Anterior cingulate cortex (tissue), 58 donors: ENCODE measurements at regions not wholly inside any gene's neighbourhood (a gene's known extent, or its start where the extent isn't known, plus 50 kb on each side); places are given as distances from the start of the nearest gene placed in this dataset.
A peak's percentile ranks its signal among the peaks of the same experiment; 100 is the strongest.
"Not testable (repeated sequence)": the region's sequence is repeated elsewhere in the genome, so short reads cannot be mapped to it uniquely, and the experiment has no call there.

Experiments
- DNase-seq, 58 donors: peaks; one replicate each; lab custom pipeline; 2025; lab: John Stamatoyannopoulos, UW

DNA sequence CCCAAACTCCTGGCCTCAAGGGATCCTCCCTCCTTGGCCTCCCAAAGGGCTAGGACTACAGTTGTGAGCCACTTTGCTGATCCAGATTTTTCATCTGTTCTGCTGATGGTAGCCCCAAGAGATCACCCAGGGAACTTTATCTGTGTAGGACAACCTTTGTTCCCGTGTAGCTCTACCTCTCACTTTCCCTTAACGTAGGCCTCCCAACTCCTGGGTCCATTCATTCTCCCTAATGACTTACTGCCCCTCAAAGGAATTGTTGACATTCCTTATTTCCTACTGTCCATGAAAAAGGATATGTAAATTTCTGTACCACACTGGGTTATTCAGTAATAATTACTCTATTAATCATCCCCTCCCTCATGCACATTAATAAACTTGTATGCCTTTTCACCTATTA is 51.0 kb upstream of the PHF24 start:
- DNase-seq: no peak

DNA sequence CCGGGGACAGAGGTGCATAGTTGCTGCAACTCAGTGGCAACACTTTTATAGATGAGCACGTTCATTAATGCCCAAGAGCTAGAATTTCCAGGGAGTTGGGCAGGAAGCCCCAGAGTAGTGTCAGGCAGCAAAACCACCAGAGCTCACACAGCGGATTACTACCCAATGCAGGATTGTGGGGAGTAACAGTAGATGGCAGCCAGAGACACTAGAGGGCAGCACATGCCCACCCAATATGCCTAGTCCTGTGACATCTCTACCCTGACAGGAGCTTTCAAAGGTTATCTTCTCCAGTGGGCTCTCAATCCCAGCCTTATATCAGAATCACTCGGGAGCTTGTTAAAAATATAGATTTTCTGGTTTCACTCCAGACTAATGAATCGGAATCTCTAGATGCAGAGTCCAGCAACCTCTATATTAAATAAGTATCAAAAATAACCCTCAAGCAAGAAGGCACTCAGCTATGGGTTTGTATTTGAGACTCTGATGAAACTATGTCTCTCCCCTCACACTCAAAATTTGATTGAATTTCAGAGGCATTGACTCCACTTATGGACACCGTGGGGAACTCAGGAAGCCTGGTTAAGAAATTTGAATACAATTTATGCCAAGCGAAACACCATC is 58.4 kb upstream of the PHF24 start:
- peak in 55 of 58 donors; percentile 14 to 87 (median 70) for DNase-seq

DNA sequence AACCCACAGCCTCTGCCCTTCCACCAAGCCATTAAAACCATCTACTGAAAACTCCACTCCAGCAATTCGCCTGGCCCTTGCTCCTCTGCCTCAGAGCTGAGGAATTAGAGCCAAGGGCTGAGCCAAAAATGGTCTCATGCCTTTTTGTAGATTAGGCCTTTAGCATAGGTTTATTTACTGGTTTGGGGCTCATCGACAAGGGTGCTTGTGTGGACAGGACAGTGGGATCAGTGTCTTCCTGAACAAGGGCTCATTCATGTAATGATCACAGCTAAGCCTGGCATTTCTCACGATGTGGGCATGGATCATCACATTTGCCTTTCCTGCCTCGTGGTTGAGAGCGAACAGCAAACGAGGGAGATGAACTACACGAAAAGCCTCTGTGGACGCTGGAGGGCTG is 59.2 kb upstream of the PHF24 start:
- DNase-seq: peak in 46 of 58 donors; percentile 4 to 88 (median 44)

DNA sequence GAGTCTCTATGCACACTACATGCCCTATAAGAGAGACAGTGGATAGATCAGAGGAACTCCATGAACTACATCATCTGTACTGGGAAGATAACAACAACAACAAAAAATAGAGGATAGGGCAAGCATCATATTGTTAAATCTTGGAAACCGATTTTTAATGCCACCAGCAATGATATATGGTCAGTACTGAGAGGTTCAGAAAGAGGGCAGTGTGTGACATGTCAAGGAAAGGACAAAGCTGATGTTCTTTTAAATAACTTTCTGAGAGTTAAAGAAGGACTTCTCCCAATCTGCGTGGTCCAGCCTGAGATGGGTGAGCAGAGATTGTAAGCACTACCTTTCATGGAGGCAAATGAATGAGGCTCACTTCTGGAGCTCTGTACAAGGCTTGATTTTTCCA is 62.0 kb upstream of the PHF24 start:
- DNase-seq: no peak

DNA sequence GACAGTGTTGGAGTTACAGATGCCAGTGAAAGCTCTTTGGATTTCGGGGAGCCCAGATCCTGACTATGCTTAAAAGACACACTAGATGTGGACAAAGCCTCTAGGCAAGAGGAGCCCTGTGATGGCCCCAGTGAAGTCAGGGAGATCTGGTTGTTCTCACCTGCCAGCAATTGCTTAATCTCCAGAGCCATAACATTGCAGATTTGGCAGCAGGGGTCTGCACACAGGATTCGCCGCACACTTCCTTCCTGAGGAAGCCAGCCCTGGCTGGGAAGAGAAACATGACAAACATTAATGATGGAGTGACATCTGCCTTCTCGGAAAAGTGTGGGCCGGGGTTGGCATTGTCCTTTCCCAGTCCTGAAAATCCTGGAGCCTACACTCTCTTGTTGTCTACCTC is 65.2 kb upstream of the PHF24 start:
- no peak for DNase-seq

DNA sequence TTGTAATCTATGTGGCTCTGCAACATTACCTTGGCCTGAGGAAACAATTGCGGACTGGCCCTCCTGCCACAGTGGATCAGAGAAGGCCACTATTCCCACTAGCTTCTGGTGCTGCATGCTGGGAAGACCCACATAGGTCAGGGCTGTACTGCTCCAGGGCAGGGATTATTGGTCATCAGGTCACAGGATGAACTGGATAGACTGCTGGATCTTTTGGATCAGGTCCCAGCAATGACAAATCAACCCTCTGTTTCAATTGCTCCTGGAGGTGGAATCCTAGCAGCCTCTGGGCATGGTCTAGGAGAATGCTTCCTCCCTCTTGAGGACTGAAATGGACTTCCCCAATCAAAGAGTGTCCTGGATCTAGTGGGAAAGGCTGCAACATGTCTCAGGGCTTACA is 66.7 kb upstream of the PHF24 start:
- no peak for DNase-seq

DNA sequence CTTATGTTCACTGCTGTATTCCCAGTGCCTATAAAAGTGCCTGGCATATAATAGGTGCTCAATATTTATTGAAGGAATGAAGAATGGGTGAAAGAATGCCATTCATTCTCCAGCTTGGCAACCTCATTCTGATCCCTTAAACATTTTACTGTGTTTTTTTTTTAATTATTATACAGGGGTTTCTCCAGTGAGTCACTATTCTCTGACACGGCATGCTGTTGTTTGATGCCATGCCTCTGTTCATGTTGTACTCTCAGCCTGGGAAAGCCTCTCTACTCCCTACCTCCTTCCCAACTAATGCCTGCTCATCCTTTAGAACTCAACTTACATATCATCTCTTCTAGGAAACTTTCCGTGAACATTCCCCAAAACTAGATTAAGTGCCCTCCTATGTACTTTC is 70.2 kb upstream of the PHF24 start:
- DNase-seq: no peak

DNA sequence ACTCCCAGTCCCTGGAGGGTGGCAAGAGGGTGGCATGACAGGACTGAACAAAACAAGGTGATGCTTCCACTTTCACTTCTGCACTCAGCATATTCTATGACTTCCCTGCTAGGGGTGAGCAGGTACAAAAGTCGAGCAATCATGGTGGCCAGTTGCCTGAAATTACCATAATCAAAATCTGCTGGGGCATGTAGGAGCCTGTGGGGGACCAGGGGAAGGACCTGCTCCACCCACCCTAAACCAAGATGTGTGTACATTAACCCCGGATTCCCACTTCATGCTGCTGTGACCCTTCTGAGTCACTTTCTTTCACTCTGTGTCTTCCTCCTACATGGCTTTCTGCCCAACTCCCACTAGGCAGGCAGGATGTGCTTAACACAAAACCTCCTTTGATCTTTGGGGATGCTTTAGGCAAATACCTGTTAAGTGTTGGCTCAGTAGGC is 73.3 kb upstream of the PHF24 start:
- DNase-seq: no peak

DNA sequence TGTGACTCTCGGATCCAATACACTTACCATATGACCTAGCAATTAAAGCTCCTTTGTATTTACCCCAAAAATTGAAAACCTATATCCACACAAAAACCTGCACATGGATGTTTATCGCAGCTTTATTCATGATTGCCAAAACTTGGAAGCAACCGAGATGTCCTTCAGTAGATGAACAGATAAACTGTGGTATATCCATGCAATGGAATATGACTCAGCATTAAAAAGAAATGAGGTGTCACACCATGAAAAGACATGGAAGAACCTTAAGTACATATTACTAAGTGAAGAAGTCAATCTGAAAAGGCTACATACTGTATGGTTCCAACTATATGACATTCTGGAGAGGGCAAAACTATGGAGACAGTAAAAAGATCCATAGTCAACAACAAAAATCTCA is 82.0 kb upstream of the PHF24 start:
- DNase-seq: no peak

DNA sequence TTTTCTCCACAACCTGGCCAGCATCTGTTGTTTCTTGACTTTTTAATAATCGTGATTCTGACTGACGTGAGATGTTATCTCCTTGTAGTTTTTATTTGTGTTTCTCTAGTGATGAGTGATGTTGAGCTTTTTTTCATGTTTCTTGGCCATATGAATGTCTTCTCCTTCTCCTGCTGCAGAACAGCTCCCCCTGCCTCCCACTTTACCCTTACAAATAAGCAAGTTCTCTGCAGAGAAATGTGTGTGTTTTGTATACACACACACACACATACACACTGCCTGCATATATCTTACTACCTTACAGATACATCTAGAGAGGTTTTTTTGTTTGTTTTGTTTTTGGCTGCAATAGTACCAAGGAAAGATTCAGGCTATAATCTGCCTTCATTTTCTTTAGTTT is 88.7 kb upstream of the PHF24 start:
- DNase-seq: peak in 1 of 58 donors; percentile 24

DNA sequence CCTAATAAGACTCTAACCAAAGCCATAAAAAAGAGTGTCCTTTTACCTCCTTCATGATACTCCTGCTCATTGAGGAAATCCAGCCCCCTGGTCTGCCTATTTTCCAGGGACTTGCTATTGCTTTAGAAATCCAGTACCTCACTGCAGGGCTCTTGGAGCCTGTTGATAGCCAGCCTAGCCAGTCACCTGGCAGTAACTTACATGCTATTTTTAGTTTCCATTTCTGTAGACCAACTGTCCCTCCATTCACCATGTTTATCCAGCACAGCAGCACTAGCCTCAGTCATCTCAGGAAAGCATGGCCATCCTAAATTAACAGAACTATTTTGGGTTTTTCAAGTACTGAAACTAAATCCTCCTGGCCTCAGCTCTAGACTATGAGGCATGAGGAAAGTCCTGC is 91.5 kb upstream of the PHF24 start:
- no peak for DNase-seq

DNA sequence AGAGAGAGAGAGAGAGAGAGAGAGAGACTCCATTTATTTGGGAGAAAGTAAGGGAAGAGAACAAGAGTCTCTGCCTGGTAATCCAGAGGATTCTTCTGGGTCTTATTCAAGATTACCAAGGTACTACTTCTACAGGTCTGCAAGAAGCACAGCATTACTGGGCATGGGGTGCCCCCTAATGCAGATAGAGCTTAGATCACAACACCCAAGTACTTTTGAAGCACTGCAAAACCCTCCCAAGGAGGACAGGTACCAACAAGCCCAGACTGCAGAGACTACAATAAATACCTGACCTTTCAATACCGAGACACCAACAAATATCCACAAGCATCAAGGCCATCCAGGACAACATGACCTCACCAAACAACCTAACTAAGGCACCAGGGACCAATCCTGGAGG is 94.7 kb upstream of the PHF24 start:
- no peak for DNase-seq

DNA sequence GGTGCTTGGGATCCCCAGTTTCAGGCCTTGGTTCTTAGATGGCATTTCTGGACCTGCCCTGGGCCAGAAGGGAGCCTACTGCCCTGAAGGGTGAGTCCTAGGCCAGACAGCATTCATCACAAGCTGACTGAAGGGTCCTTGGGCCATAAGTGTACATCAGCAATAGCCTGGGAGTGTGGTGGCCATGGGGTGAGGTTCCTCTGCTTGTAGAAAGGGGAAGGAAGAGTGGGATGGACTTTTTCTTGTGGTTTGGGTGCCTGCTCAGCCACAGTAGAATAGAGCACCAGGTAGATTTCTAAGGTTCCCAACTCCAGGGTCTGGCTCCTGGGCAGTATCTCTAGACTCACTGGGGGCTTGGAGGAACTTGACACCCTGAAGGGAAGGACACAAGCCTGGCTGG is 95.2 kb upstream of the PHF24 start:
- DNase-seq: no peak

DNA sequence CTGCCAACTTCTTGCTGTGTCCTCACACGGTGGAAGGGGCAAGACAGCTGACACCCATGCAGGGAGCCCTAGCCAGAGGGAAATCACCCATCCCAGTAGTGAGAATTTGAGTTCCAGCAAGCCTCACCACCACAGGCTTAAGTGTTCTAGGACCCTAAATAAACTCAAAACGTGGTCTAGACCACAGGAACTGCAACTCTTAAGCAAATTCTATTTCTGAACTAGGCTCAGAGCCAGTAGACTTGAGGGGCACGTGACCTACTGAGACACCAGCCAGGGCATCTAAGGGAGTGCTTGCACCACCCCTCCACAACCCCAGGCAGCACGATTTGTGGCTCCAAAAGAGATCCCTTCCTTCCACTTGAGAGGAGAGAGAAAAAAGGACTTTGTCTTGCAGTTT is 96.0 kb upstream of the PHF24 start:
- DNase-seq: peak in 5 of 58 donors; percentile 2 to 14 (median 4)

DNA sequence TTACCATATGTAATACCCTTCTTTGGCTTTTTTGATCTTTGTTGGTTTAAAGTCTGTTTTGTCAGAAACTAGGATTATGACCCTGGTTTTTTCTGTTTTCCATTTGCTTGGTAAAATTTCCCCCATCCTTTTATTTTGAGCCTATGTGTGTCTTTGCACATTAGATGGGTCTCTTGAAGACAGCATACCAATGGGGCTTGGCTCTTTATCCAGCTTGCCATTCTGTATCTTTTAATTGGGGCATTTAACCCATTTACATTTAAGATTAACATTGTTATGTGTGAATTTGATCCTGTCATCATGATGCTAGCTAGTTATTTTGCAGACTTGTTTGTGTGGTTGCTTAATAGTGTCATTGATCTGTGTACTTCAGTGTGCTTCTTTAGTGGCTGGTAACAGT is 103.1 kb upstream of the PHF24 start:
- DNase-seq: not testable (repeated sequence)

DNA sequence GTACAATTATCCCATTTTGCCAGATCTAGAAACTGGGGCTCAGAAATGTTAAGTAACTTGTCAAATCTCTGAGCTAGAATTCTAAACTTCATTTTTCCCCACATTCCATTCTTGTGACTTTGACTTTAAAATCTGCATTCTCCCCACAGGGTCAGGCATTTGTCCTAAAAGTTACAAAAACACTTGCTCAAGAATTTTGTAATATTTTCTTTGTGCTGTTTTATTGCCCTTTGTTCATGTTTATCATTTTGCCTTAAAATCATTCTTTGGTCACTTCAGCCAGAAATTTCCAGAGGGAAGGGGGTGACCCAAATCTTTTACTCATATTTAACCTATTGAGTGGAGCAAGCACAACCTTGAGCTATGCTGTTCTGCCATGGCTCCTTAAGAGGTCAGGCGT is 120.1 kb upstream of the CCL21 start:
- DNase-seq: no peak

DNA sequence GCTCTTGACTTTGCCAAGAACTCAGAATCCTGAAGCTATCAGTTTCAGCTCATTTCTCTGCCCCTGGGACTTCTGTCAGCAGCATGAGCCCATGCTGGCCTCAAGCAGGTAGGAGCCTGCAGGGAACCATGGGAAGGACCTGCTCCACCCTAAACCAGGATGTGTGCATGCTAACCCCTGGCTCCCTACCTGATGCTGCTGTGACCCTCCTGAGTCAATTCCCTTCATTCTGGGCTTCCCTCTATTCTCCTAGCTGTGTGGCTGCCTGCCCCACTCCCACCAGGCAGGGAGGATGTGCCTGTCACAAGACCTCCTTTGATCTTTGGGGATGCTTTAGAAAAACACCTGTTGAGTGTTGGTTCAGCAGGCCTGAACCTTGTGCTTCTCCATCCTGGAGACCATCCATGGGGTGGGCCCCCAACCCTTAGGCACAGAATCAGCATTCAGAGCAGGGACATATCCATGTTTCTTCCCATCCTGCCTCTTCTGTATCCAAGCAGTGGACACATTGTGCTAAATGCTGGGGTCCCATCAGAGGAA is 117.1 kb upstream of the CCL21 start:
- no peak for DNase-seq

DNA sequence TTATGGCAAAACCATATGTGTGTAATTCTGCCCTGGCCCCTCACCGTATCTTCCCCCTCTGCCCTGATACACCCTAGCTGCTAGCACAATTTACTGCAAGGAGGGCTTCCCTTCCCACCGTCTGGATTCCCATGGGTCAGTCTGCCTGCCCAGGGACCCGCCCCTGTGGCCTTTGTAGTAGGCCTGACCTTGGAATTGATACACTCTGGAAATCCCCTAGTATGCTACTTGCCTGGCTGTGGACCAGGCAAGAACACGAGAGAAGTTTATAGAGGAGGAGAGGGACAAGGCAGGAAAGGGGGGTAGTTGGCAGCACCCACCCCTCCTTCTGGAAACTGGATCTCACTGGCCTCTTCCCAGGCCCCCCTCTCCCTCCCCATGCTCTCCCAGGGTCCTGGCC is 115.8 kb upstream of the CCL21 start:
- DNase-seq: no peak

DNA sequence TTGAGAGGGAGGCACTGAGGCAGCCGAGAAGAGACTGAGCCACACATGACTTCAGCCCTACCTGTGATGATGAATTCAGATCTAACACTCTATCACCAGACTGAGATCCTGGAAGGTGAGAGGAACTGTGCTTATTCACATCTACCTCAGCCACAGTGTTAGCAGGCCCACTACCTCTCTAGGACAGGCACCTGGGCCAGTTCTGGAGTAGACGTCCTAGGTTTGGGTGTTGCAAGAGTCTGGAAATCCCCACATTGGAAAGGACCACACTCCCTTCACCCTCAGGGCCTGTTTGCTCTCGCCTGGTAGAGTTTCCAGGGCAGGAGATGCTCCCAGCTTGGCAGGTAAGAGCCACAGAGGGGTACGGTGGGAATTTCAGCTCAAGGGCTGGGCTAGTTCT is 113.8 kb upstream of the CCL21 start:
- DNase-seq: no peak

DNA sequence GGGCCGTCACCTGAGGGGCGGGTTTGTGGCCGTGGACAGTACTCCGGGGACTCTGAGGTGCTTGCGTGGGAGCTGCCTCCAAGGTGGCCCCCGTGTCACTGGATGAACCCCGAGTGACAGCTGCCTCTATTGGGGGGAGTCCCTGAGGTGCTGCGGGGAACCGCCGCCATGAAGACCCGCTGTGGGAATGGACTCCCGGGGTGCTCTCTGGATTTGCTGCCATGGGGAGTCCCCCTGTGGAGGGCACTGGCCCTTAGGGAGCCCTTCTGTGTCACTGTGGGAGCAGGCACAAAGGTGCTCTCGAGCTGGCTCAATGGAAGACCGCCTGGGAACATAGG is 100.2 kb upstream of the CCL21 start:
- DNase-seq: peak in 1 of 58 donors; percentile 26

DNA sequence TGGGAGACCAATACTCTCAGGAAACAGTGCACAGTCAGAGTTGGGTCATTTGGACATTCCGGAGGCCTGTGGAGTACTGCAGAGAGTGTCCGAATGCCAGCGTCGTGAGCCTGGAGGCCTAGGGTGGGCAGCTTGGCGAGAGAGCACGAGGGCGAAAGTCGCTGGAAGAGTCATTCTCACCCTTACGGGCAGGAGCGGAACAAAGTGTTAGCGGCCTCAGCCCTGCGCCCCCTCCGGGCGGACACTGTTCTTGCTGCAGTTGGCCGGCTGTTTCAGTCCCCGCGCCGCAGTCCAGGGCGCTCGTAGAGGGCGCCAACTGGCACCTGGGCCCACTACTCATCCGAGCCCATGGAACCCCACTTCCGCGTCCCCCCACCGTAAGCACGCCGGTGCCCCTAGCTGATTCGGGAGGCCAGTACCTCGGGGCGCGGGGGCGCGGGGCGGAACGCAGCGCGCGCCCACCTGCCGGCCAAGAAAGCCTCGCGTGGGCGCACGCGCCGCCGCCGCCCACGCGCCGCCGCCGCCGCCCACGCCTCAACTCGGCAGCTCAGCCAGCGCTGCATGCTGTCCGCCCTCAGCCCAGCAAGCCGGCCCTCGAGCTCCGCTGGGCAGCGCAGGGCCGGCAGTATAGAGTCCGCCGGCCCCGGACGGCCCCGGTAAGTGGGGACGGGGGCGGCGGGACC is 99.7 kb upstream of the CCL21 start:
- DNase-seq: peak in 8 of 58 donors; percentile 1 to 26 (median 8)

DNA sequence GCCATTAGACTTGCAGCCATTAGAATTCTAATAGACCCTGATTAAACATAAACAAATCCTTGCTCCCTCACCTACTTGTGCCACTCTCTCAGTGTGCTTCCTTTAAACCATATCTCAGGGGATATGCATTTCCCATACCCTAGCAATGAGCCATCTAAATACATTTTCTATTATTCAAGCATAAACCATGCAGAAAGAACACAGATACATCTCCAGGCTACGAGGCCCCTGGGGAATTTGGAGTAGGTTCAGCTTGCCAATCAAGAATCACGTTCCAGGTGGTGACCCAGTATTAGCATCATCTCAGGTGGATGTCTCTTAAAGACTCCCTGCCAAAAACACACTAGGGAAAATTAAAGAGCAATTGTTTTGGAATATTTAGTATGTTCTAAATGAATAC is 93.0 kb upstream of the CCL21 start:
- DNase-seq: no peak
